Skeletal muscle cell (primary cell): ENCODE measurements at regions not wholly inside any gene's neighbourhood (a gene's known extent, or its start where the extent isn't known, plus 50 kb on each side); places are given as distances from the start of the nearest gene placed in this dataset.
"Not testable (repeated sequence)": the region's sequence is repeated elsewhere in the genome, so short reads cannot be mapped to it uniquely, and the experiment has no call there.

Experiments used
- DNase-seq: peaks from one replicate; pipeline ENCODE4 v3.0.0-alpha.2; 2010; ENCODE audit warnings: low read depth
- H3K4me3 ChIP-seq: 2 replicates; pipeline ENCODE4 v1.5.1; 2011; ENCODE audit warnings: low read depth, mild to moderate bottlenecking, control low read depth, low read length, moderate library complexity

GRCh38 chr5:164481270-164481669 is 975.9 kb downstream of the MAT2B start:
- no peak overlapping the region for H3K4me3 ChIP-seq

GRCh38 chr5:164482351-164482750 is 976.9 kb downstream of the MAT2B start:
- no peak overlapping the region for H3K4me3 ChIP-seq
- DNase-seq: no peak

More at GRCh38 chr5:164481270-164481669, 975.9 kb downstream of the MAT2B start:
- DNase-seq: no peak

DNA sequence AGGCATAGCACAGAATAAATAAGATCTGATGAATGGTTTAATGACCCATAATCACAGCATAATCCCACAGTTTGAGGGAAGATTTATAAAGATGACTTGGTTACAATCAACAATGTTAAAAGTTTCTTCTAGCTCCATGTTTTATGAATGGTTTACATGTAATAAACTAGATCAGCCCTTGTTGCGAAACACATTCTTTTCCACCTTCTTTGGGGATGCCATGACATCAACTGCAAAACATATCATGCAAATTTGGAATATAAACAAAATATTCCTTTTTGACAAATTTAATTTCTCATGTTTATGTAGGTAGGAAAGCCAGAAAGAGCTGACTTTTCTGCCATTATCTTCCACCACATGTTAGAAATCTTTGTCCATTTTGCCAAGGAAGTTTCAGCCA is 979.5 kb downstream of the MAT2B start:
- no peak for DNase-seq

DNA sequence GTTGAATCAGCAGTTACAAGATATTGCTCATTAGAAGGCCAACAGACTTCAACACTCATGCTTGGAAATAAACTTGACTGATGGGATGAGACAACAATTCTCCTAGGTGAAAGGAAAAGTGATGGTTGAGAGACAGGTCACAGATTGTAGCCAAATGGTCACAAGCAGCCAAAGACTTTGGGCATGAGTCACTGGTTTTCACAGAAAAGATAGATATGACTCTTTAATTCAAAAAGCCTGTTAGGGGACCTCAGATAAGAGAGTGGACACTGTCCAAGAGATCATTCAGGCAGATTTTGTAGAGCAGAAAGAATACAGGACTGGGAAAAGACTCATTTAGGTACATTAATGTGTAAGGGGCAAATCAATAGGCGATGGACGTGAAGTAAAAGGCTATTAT is 982.5 kb downstream of the MAT2B start:
- DNase-seq: no peak
- no peak overlapping the region for H3K4me3 ChIP-seq

More for the DNA sequence above, 979.5 kb downstream of the MAT2B start:
- no peak overlapping the region for H3K4me3 ChIP-seq

DNA sequence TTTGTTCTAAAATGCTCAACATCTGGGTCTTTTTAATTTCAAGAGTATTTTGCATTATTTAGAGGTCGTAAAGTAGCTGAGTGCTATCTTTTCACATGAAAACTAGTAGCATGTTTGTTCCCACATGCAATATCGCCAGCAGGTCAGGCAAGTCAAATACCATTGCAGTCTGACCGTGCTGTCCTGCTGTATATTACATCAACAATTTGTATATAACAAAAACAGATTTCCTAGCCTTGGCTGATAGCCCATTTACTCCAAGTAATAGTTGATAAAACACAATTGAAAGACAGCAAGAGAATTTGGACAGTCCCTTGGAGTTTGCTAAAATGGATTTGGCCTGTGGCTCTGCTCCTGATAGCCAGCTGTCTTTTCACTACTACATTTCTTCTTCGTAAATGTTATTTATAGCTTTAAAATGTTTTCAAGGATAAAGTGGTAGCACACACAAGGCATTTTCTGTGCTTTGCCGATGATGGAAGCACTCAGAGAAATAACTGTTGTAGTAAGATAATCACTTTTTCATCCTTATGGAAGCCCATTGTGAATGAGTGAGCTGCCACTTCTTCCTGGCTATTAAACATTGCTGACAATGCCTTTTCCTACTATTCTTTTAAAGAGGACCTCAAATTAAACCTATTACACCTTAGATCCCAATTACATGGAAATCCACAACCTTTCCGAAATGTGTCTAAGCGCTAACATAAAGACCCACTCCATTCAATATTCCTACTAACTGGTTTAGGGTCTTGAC is 992.1 kb downstream of the MAT2B start:
- peak; percentile 2 for DNase-seq
- H3K4me3 ChIP-seq: no peak overlapping the region

DNA sequence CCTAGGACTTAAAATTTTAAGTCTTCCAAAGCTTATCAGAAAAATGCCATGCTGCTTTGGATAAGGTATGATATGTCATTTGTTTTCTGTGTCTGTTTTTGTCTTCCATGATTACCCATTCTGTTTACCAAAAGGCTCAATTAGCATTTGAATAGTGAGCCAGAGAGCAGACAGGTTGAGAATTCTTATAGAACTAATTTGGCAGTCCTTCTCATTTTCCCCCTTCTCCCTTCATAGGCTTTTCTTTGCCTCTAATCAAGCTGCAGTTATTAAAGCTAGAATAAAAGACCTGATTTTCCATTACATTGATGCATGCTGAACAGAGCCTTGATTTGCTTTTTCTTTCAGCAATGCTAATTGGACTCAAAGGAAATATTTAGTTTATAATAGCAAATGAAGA is 993.0 kb downstream of the MAT2B start:
- no peak for DNase-seq
- H3K4me3 ChIP-seq: no peak overlapping the region

GRCh38 chr5:164500856-164501255 is 995.4 kb downstream of the MAT2B start:
- DNase-seq: no peak
- no peak overlapping the region for H3K4me3 ChIP-seq

- no peak for DNase-seq
- H3K4me3 ChIP-seq: no peak overlapping the region
These were observed 995.9 kb downstream of the MAT2B start for GRCh38 chr5:164501344-164501743.

DNA sequence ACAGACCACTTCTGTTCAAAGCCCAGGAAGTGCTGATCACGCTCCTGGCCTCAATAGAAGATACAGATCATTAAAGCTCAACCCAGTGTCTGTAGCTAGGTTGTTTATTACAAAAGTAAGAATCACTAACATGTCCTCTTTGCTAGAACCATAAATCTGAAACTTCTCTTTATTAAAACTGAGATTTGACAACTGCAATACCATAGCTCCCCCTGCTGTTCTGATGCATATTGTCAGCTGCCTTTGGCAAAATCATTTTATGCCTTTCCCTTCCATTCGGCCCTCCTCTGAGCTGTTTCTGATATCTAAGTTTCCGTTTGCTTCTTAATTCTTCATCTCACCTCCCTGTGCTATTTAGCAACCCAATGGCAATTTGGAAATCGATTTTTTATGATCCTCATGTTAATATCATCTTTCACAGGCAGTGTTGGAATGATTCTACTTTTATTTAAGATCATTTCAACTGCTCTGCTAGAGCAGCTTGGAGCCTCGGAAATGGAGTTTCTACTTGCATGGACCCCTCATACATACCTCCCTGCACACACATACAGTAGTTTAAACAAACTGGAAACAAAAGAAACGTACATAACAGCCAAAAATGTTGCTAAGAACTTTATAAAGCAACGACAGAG is 998.8 kb downstream of the MAT2B start:
- peak; percentile 12 for DNase-seq
- H3K4me3 ChIP-seq: no peak overlapping the region

DNA sequence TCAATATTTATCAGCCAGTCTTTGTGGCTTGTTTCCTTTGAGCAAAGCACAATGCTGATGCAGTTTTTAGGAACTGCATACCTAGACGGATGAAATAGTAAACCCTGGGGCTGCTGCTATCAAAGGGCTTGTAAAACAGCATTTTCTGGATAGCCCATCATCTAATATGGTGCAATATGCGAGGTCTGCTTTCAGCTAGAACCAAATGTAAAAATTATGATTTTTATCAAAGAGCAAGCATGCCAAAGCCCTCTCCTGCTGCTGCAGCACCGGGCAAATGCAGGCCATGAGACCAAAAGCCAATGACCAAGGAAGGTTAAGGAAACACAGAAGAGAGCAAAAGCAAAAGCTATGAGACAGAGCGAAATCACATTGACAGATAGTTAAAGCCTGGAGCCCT is 1000.4 kb downstream of the MAT2B start:
- no peak for DNase-seq
- H3K4me3 ChIP-seq: no peak overlapping the region

GRCh38 chr5:164518067-164518740 is 1012.8 kb downstream of the MAT2B start:
- no peak for DNase-seq
- H3K4me3 ChIP-seq: no peak overlapping the region

DNA sequence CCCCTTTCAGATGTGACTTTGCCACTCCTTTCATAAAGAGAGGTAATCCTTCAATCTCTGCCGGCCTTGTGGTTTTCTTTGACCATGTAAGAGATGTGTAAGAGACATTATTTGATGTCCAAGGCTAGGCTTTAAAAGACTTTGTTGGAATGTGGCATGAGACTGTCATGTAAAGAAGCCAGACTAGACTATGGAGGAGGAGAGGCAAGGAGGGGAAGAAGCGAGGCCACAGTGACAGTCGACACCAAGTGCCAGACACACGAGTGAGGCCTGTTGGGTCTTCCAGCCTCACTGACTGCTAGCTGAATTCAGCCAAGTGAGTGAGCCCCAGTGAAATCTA is 1013.3 kb downstream of the MAT2B start:
- no peak for DNase-seq

GRCh38 chr5:164532235-164532900 is 1026.9 kb downstream of the MAT2B start:
- no peak for DNase-seq
- no peak overlapping the region for H3K4me3 ChIP-seq

More for the DNA sequence above, 1013.3 kb downstream of the MAT2B start:
- no peak overlapping the region for H3K4me3 ChIP-seq

- not testable (repeated sequence) for DNase-seq, H3K4me3 ChIP-seq
These were observed 1028.0 kb downstream of the MAT2B start for GRCh38 chr5:164533426-164533825.

GRCh38 chr5:164540174-164540573 is 1034.8 kb downstream of the MAT2B start:
- no peak for DNase-seq
- no peak overlapping the region for H3K4me3 ChIP-seq

DNA sequence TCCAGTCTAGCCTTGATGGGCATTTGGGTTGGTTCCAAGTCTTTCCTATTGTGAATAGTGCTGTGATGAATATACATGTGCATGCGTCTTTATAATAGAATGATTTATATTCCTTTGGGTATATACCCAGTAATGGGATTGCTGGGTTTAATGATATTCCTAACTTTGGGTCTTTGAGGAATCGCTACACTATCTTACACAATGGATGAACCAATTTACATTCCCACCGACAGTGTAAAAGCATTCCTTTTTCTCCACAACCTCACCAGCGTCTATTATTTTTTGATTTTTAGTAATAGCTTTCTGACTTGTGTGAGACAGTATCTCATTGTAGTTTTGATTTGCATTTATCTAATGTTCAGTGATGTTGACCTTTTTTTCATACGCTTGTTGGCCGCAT is 1040.1 kb downstream of the MAT2B start:
- no peak for DNase-seq

DNA sequence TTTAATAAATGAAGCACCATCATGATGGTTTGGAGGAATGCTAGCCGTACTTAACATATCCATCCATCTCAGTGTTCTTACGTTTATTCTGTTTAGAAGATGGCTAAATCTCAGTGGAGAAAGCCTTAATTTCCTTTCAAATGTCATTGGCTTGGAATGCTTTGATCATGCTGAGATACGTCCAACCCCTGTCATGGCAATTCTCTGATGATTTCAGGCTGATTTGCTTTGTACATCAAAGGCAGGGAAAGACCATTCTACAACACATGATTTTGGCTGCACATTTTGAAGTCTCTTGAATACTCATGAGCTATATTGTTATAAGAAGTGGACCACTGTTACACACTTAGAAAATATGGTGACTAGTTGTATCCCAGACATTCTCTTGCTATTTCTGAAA is 1048.4 kb downstream of the MAT2B start:
- no peak for DNase-seq
- H3K4me3 ChIP-seq: no peak overlapping the region

More for the DNA sequence above, 1040.1 kb downstream of the MAT2B start:
- H3K4me3 ChIP-seq: no peak overlapping the region

DNA sequence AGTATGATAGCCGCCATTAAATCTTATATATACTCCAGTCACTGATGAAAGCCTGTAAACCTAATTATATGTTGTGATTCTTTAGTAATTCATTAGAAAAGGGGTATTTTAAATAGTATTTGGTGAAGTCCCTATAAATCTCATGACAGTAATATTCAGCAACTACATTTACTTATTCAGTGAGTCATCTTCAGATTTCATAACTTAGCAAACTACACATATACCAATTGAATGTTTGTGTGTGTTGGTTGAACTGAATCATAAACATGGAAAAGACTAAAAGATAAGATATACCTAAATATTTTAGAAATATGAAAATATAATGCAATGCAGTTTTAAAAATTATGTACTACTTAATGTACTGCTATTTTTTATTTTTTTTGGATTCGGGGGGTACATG is 1050.4 kb downstream of the MAT2B start:
- no peak for DNase-seq
- no peak overlapping the region for H3K4me3 ChIP-seq

GRCh38 chr5:164560216-164560615 is 1054.8 kb downstream of the MAT2B start:
- DNase-seq: no peak
- no peak overlapping the region for H3K4me3 ChIP-seq
